NCI-H2227 (cell line): ENCODE measurements at regions not wholly inside any gene's neighbourhood (a gene's known extent, or its start where the extent isn't known, plus 50 kb on each side); places are given as distances from the start of the nearest gene placed in this dataset.
"Not testable (repeated sequence)": the region's sequence is repeated elsewhere in the genome, so short reads cannot be mapped to it uniquely, and the experiment has no call there.

Experiments used
- DNase-seq: peaks from one replicate; lab custom pipeline; 2025; ENCODE audit not compliant: unreplicated experiment; lab: John Stamatoyannopoulos, UW

GRCh38 chr19:31525610-31526147 lies 176.4 kb upstream of the TSHZ3 start:
- no peak for DNase-seq

GRCh38 chr19:31527443-31527842 lies 178.2 kb upstream of the TSHZ3 start:
- no peak for DNase-seq

DNA sequence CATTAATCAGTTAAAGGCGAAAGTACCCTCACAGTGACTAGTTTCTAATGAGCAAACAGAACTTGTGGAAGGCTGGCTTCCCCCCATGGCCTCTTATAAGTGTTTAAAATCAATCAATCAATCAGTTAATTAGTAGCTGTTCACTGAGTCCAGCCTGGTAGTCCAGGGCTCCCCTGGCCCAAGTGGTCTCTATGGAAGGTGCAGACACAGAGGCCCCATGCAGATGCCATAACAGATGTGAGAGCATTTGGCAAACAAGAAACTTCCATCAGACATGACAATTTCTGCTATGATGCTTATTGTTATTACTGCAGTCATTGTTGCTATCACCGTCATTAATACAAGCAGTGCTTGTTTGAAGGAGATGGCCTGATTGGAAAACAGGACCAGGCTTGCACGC lies 179.0 kb upstream of the TSHZ3 start:
- DNase-seq, result no peak

DNA sequence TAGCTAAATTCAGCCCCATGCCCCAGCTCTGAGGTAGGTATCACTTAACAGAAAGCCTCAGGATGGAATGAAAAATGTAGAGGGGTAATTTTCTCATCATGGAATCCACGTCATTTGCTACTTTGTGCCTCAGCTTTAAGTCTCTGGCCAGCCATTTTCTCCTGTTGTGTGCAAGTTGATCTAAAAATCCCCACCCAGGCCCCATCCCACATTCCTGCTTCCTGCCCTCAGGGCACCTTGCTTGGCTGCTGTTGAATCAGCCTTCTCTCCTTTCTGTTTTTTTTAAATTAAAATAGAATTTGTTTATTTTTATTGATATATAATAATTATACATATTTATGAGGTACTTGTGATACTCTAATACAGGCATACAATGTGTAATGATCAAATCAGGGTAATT lies 179.9 kb upstream of the TSHZ3 start:
- no peak for DNase-seq

- DNase-seq, result no peak
Measured at GRCh38 chr19:31530781-31531180, 181.5 kb upstream of the TSHZ3 start.

DNA sequence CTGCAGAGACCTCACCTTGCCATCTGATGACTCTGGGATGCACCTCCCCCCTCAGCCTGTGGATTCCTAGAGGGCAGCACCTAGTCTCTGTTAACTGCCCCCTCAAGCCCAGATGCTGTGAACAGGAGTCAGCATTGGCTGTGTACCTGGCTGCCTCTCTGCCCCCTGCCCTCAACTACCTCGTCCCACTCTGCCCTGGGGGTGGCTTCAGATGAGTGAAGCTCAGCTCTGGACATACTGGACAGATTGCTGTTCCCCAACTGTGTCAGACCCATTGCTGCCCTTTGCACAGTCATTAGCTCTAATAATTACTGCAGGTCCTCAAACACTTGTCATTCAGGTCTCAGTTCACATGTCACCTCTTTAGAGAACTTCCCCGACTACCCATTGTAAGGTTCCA lies 182.1 kb upstream of the TSHZ3 start:
- no peak for DNase-seq

- no peak for DNase-seq
Measured at GRCh38 chr19:31532034-31532433, 182.8 kb upstream of the TSHZ3 start.

- no peak for DNase-seq
Measured at GRCh38 chr19:31533114-31533513, 183.9 kb upstream of the TSHZ3 start.

- DNase-seq, result no peak
Measured at GRCh38 chr19:31534231-31534630, 185.0 kb upstream of the TSHZ3 start.

- no peak for DNase-seq
Measured at GRCh38 chr19:31534786-31535657, 185.8 kb upstream of the TSHZ3 start.

DNA sequence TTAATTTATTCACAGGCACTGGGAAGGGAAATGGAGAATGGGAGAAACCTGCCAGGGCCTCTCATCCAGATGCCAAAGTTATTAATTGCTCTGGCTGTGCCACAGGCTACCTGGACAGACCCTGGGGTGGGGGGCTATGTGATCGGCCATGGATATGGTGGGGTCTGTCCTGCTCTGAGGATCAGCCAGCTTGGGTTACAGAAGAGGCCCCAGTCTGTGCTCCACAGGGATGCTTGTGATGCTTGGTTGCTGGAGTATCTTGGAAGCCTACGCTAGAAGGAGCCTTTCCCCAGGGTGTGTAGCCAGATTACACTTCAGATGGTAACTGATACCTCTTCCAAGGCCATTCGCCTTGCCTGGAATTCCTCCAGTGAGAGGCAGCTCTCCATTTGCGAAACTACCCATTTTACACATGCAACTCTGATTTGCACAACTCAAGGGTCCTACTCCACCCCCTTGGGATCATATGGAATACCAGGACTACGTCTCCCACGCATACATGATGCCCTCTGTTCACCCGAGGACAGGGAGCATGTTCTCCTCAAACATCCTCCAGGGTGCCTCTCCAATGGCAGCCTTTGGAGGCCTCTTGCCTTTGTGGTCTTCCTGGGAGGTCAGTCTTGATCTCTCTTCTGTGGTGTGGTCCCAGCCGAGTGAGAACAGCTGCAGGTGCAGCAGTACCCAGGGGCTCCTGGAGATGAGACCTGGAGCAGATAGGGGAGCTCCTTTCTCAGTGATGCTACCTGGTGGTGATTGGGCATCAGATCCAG lies 186.6 kb upstream of the TSHZ3 start:
- no peak for DNase-seq

- DNase-seq, result no peak
Measured at GRCh38 chr19:31537136-31537535, 187.9 kb upstream of the TSHZ3 start.

GRCh38 chr19:31537902-31538301 lies 188.7 kb upstream of the TSHZ3 start:
- DNase-seq, result not testable (repeated sequence)

DNA sequence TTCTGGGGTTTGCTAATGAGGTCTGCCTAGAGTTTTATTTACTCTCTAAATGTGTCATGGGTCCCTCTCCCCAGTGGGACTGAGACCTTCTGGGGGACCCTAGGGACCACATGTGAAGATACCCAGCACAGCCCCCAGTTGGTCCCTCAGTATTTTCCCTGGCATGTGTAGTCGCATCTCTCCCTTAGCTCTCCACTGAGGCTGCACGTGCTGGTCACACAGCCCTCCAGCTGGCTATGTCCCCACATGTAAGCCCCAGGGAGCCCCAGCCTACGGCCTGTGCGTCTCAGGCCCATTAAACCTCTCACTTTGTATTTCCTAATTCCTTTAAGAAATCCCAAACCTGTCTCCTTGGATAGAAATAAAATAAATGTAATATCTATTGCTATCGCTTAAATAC lies 189.6 kb upstream of the TSHZ3 start:
- DNase-seq, result no peak

GRCh38 chr19:31539386-31539785 lies 190.2 kb upstream of the TSHZ3 start:
- DNase-seq, result no peak

DNA sequence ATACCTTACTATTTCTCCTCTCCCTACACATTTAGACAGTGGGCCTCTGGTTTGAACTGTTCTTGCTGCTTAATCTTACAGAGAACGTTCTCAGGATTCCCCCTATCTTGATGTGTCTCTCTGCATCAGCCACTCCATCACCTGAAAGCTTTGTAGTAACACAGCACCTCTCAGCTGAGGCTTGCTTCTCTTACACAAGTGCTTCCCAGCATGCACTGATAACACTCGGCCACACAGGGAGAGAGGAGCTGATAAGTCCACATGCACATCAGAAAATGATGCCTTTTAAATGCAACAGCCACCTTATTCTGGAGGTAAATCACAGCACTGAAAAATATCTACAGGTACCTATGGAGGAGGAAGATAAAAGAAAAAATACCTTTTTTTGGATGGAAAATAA lies 192.2 kb upstream of the TSHZ3 start:
- DNase-seq, result no peak

DNA sequence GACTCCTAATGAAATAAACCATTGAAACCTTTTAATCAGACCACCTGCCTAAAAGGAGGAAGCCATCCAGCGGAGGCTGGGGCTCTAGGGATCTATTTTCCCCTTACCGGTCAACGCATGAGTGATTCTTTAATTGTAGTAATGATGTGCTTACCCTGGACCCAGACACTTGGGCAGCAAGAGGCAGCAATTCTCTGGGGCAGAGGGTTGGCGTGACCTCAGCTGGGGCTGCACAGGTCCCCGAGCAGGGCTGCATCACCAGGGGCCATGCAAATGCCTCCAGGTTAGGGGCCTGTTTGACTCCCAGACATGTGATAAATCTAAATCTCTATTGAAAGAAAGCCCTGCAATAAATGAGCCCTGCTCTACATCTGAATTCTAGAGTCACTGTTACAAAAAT lies 194.2 kb upstream of the TSHZ3 start:
- no peak for DNase-seq

- no peak for DNase-seq
Measured at GRCh38 chr19:31545777-31546176, 196.5 kb upstream of the TSHZ3 start.

DNA sequence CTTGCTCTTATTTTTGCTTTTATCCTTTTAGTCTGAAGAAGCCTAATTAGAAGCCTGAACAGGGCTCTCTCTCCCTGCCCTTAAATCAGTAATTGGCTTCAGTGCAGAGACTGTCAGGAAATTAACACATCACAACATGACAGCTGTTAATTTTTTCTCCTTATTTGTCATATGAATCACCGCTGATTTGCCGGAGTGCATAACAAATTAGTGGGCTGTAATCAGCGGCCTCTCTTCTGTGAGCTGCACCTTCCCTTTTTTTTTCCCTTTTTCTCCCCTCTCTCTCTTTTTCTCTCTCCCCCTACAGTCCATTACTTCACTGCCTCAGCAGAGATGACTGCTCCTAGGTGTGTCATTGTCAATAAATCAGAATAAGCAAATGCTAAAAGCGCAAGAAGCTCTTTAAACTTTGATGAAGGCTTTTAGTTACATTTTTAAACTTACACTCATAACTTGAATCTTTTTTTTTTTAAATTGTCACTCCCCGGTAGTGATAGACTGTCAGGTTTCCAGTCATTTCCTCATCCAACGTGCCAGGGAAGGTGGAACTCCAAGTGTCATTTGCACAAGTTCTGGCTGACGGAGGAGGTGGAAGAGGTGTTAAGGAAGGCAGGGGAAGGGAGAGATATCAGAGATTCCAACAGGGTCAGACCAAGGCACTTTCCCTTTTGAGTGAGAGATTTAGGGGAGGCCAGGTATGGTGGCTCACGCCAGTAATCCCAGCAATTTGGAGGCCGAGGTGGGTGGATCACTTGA lies 197.1 kb upstream of the TSHZ3 start:
- DNase-seq, result no peak

GRCh38 chr19:31548941-31549340 lies 199.7 kb upstream of the TSHZ3 start:
- DNase-seq, result no peak

DNA sequence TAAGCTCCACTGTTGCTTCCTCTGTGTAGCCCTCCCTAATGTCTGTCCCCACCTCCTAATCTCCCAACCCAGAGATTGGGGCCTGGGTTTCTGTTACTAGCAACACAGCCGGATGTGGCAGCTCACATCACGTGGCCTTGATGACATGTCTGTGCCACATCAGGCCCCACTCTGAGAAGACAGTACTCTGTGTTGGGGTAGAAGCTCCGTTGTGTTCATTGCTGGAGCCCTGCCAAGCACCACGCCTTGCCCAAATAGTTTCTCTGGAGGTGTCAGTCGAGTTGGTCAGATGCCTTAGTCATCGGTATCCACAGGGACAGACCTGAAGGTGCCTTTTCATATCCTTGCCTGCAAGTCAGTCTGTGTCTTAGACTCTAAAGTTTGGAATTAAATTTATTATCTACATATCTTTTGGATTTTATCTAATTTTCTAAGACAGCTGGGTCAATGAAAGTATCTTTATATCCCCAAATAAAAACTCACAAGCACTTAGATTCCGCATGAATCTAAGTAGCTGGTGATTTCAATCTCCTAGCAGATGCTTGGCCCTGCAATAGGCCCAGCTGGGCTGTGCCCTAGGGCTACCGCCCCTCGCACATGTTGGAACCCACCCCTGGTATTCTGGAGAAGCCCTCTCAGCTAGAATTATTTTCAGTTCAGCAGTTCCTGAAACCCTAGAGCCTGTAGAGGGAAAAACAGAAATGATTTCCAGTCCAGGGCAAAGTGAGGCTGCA lies 204.0 kb upstream of the TSHZ3 start:
- DNase-seq, result no peak
